ENCODE measurements at regions not wholly inside any gene's neighbourhood (a gene's known extent, or its start where the extent isn't known, plus 50 kb on each side); places are given as distances from the start of the nearest gene placed in this dataset.

GRCh38 chr1:181352695-181353094, 130.6 kb upstream of the CACNA1E start:
- TF ChIP-seq CTCF (IDR thresholded peaks at IDR 0.05) (no peak), POLR2AphosphoS5 (IDR thresholded peaks at IDR 0.05) (no peak)

All from gastroesophageal sphincter (tissue), 3 donors.